Esophagus muscularis mucosa (tissue), 3 donors: ENCODE measurements at regions not wholly inside any gene's neighbourhood (a gene's known extent, or its start where the extent isn't known, plus 50 kb on each side); places are given as distances from the start of the nearest gene placed in this dataset.

Source experiments
- EP300 ChIP-seq: sonication (generic); formaldehyde crosslinking; IDR thresholded peaks from one replicate; pipeline ENCODE4 v1.6.1; 2017; ENCODE audit warnings: antibody characterized with exemption
- POLR2AphosphoS5 ChIP-seq, 2 donors: sonication (generic); formaldehyde crosslinking; IDR thresholded peaks; one replicate each; pipeline ENCODE4 v1.6.1; 2017; ENCODE audit warnings: antibody characterized with exemption in 2 of 2

DNA sequence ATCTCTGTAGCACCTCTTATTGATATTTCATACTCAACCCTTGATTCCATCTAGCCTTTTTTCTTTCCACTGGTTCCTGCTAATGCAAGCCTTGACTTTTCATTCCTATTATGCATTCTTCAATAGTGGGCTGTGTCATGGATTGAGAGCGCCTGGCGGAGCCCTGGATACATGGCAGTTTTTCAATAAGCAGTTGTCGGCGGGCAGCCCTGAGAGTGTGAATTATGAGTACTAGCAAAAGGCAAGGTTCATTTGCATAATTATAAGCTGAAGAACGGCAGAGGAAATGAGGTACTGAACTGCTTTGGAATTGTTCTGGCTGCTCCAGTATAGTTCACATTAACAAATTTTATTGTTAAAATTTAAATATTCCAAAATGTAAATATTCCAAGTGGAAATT, 339.7 kb upstream of the VCX start:
- TF ChIP-seq EP300 (no peak), POLR2AphosphoS5 (IDR thresholded peaks at IDR 0.05) (no peak)
